Tibial nerve (tissue), 4 donors: ENCODE measurements at regions not wholly inside any gene's neighbourhood (a gene's known extent, or its start where the extent isn't known, plus 50 kb on each side); places are given as distances from the start of the nearest gene placed in this dataset.

ENCODE experiments used
- CTCF ChIP-seq, 5 experiments: fragments of 200-600 bp in 3 of 5; fragments of 450-650 bp in 2 of 5; sonication (generic) in 3 of 5; IDR thresholded peaks; one replicate each; pipeline ENCODE4 v1.5.1; 2016 to 2019; ENCODE audit warnings: antibody characterized with exemption in 5 of 5, mild to moderate bottlenecking in 3 of 5, moderate library complexity in 2 of 5
- EP300 ChIP-seq, 2 donors: sonication (generic); formaldehyde crosslinking; IDR thresholded peaks; one replicate each; pipeline ENCODE4 v1.6.1; 2017; ENCODE audit warnings: antibody characterized with exemption in 2 of 2, mild to moderate bottlenecking in 1 of 2

GRCh38 chr10:65128277-65128676 is 1607.1 kb downstream of the REEP3 start:
- TF ChIP-seq CTCF (IDR thresholded peaks at IDR 0.05) (no peak), EP300 (IDR thresholded peaks at IDR 0.05) (no peak)
